DND-41 (cell line): ENCODE measurements at regions not wholly inside any gene's neighbourhood (a gene's known extent, or its start where the extent isn't known, plus 50 kb on each side); places are given as distances from the start of the nearest gene placed in this dataset.

Source experiments
- ATAC-seq: fragments of 200-7000 bp; cut with Tn5 transposase; 3 replicates; pipeline ENCODE4 v1.9.1; 2021; ENCODE audit warnings: low read depth; ENCODE audit not compliant: insufficient read depth
- DNase-seq: peaks from one replicate; pipeline ENCODE4 v3.0.0-alpha.2; 2020
- H2AFZ ChIP-seq: 2 replicates; pipeline ENCODE4 v1.6.0; 2012; ENCODE audit warnings: low read depth, low read length
- H3K27ac ChIP-seq: 2 replicates; pipeline ENCODE4 v1.5.1; 2012; ENCODE audit warnings: low read length, inconsistent platforms
- H3K27me3 ChIP-seq: fragments of 200-600 bp; sonication (generic); 2 replicates; pipeline ENCODE4 v1.6.0; 2012; ENCODE audit warnings: low read length, mild to moderate bottlenecking, inconsistent platforms; ENCODE audit not compliant: insufficient read depth, poor library complexity
- H3K36me3 ChIP-seq: 2 replicates; pipeline ENCODE4 v1.5.1; 2012; ENCODE audit warnings: low read length, inconsistent platforms; ENCODE audit not compliant: insufficient read depth
- H3K4me1 ChIP-seq: 2 replicates; pipeline ENCODE4 v1.5.1; 2012; ENCODE audit warnings: mild to moderate bottlenecking, low read length; ENCODE audit not compliant: insufficient read depth
- H3K4me2 ChIP-seq: 2 replicates; pipeline ENCODE4 v1.6.0; 2012; ENCODE audit warnings: mild to moderate bottlenecking, moderate library complexity, low read length, inconsistent platforms; ENCODE audit not compliant: insufficient read depth
- H3K4me3 ChIP-seq, 2 experiments: fragments of 200-600 bp in 1 of 2; shearing (Covaris generic) in 1 of 2; 2 replicates each; pipeline ENCODE4 v1.5.1; 2012 to 2016; ENCODE audit warnings: inconsistent platforms in 2 of 2, low read length in 2 of 2, mild to moderate bottlenecking in 2 of 2, low read depth in 1 of 2, moderate library complexity in 1 of 2
- H3K79me2 ChIP-seq: 2 replicates; pipeline ENCODE4 v1.6.0; 2012; ENCODE audit warnings: low read length, inconsistent platforms; ENCODE audit not compliant: insufficient read depth
- H3K9ac ChIP-seq: 2 replicates; pipeline ENCODE4 v1.6.0; 2012; ENCODE audit warnings: low read depth, mild to moderate bottlenecking, inconsistent platforms, low read length, moderate library complexity
- H3K9me3 ChIP-seq: 2 replicates; pipeline ENCODE4 v1.5.1; 2012; ENCODE audit warnings: low read length, moderate library complexity, mild to moderate bottlenecking, inconsistent platforms; ENCODE audit not compliant: insufficient read depth, severe bottlenecking
- H4K20me1 ChIP-seq: 2 replicates; pipeline ENCODE4 v1.6.0; 2012; ENCODE audit warnings: low read length; ENCODE audit not compliant: insufficient read depth
- CTCF ChIP-seq: IDR thresholded peaks from 2 replicates; pipeline ENCODE4 v1.5.1; 2012; ENCODE audit warnings: borderline replicate concordance, low read length, moderate library complexity, mild to moderate bottlenecking; ENCODE audit not compliant: poor library complexity, severe bottlenecking; ENCODE audit errors: extremely low read depth
- EZH2 ChIP-seq: IDR thresholded peaks from 3 replicates; pipeline ENCODE4 v1.6.1; 2012; ENCODE audit warnings: borderline replicate concordance, low read depth, mild to moderate bottlenecking, moderate library complexity, low read length, inconsistent platforms; ENCODE audit not compliant: severe bottlenecking

GRCh38 chr6:167663784-167664443 is 162.8 kb upstream of the AFDN start:
- Histone ChIP-seq H3K9ac (no peak overlapping the region), H3K4me1 (no peaks in the 10 kb centered on the region), H3K27me3 (no peaks in the 10 kb centered on the region), H3K79me2 (no peaks in the 10 kb centered on the region), H2AFZ (no peak overlapping the region), H3K36me3 (no peaks in the 10 kb centered on the region), H3K9me3 (no peaks in the 10 kb centered on the region), H3K4me2 (no peak overlapping the region), H4K20me1 (no peaks in the 10 kb centered on the region), H3K27ac (no peak overlapping the region), H3K4me3 (no peak overlapping the region)
- ATAC-seq (no peak), DNase-seq (no peak)
- no peak for TF ChIP-seq EZH2
- TF ChIP-seq CTCF, result no peak

- no peak for ATAC-seq
- Histone ChIP-seq H3K36me3 (no peaks in the 10 kb centered on the region), H3K27ac (no peak overlapping the region), H3K4me3 (no peak overlapping the region), H3K79me2 (no peaks in the 10 kb centered on the region), H3K4me2 (no peak overlapping the region), H4K20me1 (no peaks in the 10 kb centered on the region), H2AFZ (no peak overlapping the region), H3K9ac (no peak overlapping the region), H3K27me3 (no peaks in the 10 kb centered on the region), H3K4me1 (no peaks in the 10 kb centered on the region), H3K9me3 (no peaks in the 10 kb centered on the region)
- no peak for DNase-seq
- TF ChIP-seq EZH2 (no peak), CTCF (no peak)
These were observed 161.7 kb upstream of the AFDN start for GRCh38 chr6:167664678-167665660.

GRCh38 chr6:167665698-167666330 is 160.9 kb upstream of the AFDN start:
- Histone ChIP-seq H3K27me3 (no peaks in the 10 kb centered on the region), H3K4me1 (no peaks in the 10 kb centered on the region), H3K4me2 (no peak overlapping the region), H3K36me3 (no peaks in the 10 kb centered on the region), H3K9me3 (peaks cover 6% of the 10 kb centered on the region), H3K9ac (no peak overlapping the region), H3K79me2 (no peaks in the 10 kb centered on the region), H3K27ac (no peak overlapping the region), H4K20me1 (no peaks in the 10 kb centered on the region), H3K4me3 (no peak overlapping the region), H2AFZ (no peak overlapping the region)
- TF ChIP-seq CTCF (no peak), EZH2 (no peak)
- no peak for ATAC-seq
- DNase-seq, result no peak
